ENCODE measurements at regions not wholly inside any gene's neighbourhood (a gene's known extent, or its start where the extent isn't known, plus 50 kb on each side); places are given as distances from the start of the nearest gene placed in this dataset.
A peak's percentile ranks its signal among the peaks of the same experiment; 100 is the strongest.

DNA sequence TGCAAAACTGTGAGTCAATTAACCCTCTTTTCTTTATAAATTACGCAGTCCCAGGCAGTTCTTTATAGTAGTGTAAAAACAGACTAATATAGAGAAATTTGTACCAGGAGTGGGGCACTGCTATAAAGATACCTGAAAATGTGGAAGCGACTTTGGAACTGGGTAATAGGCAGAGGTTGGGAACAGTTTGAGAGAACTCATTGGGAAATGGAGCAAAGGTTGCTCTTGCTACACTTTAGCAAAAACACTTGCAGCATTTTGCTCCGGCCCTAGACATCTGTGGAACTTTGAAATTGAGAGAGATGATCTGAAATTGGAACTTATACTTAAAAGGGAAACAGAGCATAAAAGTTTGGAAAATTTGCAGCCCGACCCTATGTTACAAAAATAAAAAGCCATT, 810.9 kb downstream of the LTN1 start:
- Histone ChIP-seq H3K9me3 (peaks cover 7% of the 10 kb centered on the region), H3K4me3 (no peak overlapping the region), H3K4me1 (ENCODE audit: low read depth) (no peaks in the 10 kb centered on the region), H3K36me3 (ENCODE audit: low read depth) (no peaks in the 10 kb centered on the region)
- DNase-seq (no peak), ATAC-seq (no peak)
- TF ChIP-seq, protein P1, sequence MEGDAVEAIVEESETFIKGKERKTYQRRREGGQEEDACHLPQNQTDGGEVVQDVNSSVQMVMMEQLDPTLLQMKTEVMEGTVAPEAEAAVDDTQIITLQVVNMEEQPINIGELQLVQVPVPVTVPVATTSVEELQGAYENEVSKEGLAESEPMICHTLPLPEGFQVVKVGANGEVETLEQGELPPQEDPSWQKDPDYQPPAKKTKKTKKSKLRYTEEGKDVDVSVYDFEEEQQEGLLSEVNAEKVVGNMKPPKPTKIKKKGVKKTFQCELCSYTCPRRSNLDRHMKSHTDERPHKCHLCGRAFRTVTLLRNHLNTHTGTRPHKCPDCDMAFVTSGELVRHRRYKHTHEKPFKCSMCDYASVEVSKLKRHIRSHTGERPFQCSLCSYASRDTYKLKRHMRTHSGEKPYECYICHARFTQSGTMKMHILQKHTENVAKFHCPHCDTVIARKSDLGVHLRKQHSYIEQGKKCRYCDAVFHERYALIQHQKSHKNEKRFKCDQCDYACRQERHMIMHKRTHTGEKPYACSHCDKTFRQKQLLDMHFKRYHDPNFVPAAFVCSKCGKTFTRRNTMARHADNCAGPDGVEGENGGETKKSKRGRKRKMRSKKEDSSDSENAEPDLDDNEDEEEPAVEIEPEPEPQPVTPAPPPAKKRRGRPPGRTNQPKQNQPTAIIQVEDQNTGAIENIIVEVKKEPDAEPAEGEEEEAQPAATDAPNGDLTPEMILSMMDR (IDR thresholded peaks at IDR 0.05) = no peak
- intact Hi-C loops (cut with DNase I, micrococcal nuclease) = no loop called here

DNA sequence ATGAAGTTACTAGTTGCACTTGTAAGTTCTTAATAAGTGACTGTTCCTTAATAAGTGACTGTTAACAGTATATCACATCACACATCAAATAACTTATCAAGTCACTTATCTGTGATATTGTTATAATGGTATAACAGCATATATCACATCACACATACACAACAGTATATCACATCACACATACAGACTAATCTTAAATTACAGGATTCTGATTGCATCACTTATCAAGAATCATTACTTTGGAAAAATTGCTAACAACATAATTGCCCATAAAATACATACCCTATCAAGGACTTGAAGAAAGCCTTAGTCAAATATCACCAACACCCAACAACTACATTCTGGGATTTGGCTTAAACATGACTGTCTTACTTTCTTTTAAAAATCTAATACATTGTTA, 813.5 kb downstream of the LTN1 start:
- ATAC-seq = no peak

DNA sequence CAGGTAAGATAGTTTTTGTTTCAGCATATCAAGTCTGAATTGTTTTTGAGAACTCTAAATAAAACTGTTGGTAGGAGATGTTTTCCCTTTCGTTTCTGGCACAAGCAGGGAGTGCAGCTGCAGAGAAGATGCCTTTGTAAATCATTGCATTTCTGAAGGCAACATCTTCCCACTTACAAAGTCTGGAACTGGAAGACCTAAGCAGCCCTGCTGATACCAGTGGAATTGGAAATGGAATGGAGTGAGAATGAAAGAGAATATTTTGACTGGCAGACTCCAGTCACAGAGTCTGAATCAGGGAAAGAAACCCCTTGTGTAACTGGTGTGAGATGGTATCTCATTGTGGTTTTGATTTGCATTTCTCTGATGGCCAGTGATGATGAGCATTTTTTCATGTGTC, 815.6 kb downstream of the LTN1 start:
- TF ChIP-seq, protein P1 (IDR thresholded peaks at IDR 0.05) = no peak
- H3K4me3 ChIP-seq = no peak overlapping the region
- peaks cover 2% of the 10 kb centered on the region for H3K9me3 ChIP-seq
- intact Hi-C loops (cut with DNase I, micrococcal nuclease) = no loop called here
- H3K36me3 ChIP-seq (ENCODE audit: low read depth) = no peaks in the 10 kb centered on the region
- peak in 1 of 3 donors; percentile 5 for DNase-seq
- ATAC-seq = no peak
- no peaks in the 10 kb centered on the region for H3K4me1 ChIP-seq (ENCODE audit: low read depth)

More for the DNA sequence above, 813.5 kb downstream of the LTN1 start:
- Histone ChIP-seq H3K36me3 (ENCODE audit: low read depth) (no peaks in the 10 kb centered on the region), H3K9me3 (peaks cover 7% of the 10 kb centered on the region), H3K4me3 (no peak overlapping the region), H3K4me1 (ENCODE audit: low read depth) (no peaks in the 10 kb centered on the region)
- intact Hi-C loops (cut with DNase I, micrococcal nuclease) = no loop called here
- DNase-seq = no peak
- TF ChIP-seq, protein P1 (IDR thresholded peaks at IDR 0.05) = no peak

DNA sequence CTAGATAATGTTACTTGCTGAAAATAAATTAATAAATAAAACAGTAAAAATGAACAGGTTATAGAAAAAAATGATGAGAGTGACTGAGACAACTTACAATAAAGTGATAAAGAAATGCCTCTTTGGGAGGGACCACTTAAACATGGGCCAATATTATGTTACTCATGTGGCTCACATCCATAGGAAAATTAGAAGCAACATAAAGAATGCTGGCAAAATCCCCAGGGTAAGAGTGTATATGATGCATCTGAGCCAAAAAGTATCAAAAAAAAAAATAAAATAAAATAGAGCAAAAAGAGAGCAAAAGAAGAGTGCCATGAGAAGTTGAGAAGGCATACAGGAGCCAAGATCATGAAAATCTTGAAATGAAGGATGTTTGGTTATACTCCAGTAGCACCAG, 818.0 kb downstream of the LTN1 start:
- Histone ChIP-seq H3K4me1 (ENCODE audit: low read depth) (no peaks in the 10 kb centered on the region), H3K4me3 (no peak overlapping the region), H3K36me3 (ENCODE audit: low read depth) (no peaks in the 10 kb centered on the region), H3K9me3 (no peaks in the 10 kb centered on the region)
- intact Hi-C loops (cut with DNase I, micrococcal nuclease) = no loop called here
- no peak for ATAC-seq
- TF ChIP-seq, protein P1 (IDR thresholded peaks at IDR 0.05) = no peak
- DNase-seq = no peak

DNA sequence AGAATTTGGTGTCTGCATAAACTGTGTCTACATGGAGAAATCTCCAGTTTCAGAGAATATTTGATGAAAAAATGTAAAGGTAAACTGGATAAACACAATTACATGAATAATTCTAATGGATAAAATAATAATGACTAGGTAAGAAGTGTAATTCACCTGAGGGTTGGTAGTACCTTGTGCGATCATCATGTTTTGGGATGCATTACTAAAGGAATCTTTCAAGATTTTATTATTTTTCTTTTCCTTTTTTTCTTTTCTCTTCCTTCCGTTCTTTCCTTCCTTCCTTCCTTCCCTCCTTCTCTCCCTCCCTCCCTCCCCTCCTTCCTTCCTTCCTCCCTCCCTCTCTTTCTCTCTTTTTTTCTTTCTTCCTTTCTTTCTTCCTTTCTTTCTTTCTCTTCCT, 818.7 kb downstream of the LTN1 start:
- intact Hi-C loops (cut with DNase I, micrococcal nuclease) = no loop called here
- Histone ChIP-seq H3K36me3 (ENCODE audit: low read depth) (no peaks in the 10 kb centered on the region), H3K9me3 (no peaks in the 10 kb centered on the region), H3K4me1 (ENCODE audit: low read depth) (no peaks in the 10 kb centered on the region), H3K4me3 (no peak overlapping the region)
- DNase-seq (no peak), ATAC-seq (no peak)
- TF ChIP-seq, protein P1 (IDR thresholded peaks at IDR 0.05) = no peak

DNA sequence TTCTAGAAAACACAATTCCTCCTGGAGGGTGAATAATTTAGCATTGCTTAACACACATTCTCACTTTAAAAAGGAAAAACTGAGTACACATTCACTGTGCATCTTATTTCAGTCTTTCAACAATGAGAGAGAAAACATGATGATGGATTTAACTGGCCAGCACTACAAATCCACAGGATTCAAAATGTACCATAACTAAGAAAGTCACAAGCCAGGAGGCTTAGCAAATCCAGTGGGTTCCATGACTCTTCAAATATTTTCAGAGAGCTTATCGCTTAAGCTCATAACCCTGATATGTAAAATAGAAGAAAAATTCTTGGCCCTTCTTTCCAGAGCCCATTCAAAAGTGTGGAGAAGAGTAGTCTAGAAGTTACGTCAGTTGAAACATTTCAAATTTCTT, 820.3 kb downstream of the LTN1 start:
- no peak for ATAC-seq
- no peaks in the 10 kb centered on the region for H3K4me1 ChIP-seq (ENCODE audit: low read depth)
- intact Hi-C loops (cut with DNase I, micrococcal nuclease) = no loop called here

More for the DNA sequence above, 820.3 kb downstream of the LTN1 start:
- Histone ChIP-seq H3K4me3 (no peak overlapping the region), H3K9me3 (no peaks in the 10 kb centered on the region), H3K36me3 (ENCODE audit: low read depth) (no peaks in the 10 kb centered on the region)
- no peak for DNase-seq
- TF ChIP-seq, protein P1 (IDR thresholded peaks at IDR 0.05) = no peak
